GM18511 (cell line): ENCODE measurements at regions not wholly inside any gene's neighbourhood (a gene's known extent, or its start where the extent isn't known, plus 50 kb on each side); places are given as distances from the start of the nearest gene placed in this dataset.
"Not testable (repeated sequence)": the region's sequence is repeated elsewhere in the genome, so short reads cannot be mapped to it uniquely, and the experiment has no call there.

ENCODE experiments used
- ATAC-seq: cut with Tn5 transposase; IDR thresholded peaks from one replicate; pipeline ENCODE4 v1.9.1; 2021; ENCODE audit warnings: mild to moderate bottlenecking, moderate library complexity; ENCODE audit not compliant: unreplicated experiment

DNA sequence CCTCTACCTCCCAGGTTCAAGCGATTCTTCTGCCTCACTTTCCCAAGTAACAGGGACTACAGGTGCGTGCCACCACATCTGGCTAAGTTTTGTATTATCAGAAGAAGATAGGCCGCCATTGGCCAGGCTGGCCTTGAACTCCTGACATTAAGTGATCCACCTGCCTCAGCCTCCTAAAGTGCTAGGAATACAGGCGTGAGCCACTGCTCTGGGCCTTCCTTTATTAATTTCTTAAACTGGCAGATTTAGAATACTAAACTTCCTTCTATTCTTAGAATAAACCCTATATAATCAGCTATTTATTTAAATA lies 86.6 kb downstream of the HFE start:
- ATAC-seq: no peak

DNA sequence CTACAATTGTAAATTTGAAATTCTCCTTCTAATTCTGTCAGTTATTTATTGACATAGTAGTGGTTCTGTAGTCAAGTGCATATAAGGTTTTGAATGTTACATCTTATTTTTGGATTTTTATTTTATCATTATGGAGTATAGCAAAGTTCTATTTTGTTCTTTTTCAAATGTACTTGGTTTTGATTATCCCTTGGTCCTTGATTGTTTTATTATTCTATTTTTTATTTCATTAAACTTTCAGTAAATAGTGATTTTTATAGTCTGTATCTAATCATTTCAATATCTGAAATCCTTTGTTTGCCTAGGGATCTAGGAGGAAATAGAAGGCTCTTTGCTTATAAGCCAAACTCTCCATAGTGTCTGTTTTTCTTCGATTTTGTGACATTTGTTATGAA lies 87.8 kb downstream of the HFE start:
- no peak for ATAC-seq

DNA sequence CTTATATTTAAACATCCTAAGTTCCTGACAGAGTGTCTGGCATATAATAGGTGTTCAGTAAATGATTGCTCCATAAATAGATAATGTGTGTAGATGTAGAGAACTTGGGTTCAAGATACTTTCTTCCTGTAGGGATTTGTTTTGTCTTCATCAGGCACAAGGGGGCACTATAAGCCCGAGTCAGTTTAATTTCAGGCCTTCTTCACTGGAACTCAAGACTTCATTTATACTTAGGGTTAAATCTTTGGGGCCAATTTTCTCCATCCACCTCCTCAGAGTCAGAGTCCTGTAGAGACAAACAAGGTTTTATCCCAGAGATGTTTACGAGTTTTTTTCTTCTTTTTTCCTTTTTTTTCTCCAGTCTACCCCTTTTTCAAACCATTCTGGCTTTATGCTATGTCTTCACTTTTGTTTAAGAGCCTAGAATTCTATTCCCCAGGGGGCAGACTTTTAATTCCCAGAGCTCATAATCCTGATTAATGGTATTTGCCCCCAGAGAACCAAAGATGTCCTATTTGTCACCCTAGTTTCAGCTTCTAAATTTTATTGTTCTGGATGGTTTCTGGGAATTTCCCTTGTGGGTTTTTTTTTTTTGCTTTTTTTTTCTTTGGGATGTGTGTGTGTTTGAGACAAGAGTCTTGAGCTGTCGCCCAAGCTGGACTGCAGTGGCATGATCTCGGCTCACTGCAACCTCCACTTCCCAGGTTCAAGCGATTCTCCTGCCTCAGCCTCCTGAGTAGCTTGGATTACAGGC lies 88.4 kb downstream of the HFE start:
- no peak for ATAC-seq

DNA sequence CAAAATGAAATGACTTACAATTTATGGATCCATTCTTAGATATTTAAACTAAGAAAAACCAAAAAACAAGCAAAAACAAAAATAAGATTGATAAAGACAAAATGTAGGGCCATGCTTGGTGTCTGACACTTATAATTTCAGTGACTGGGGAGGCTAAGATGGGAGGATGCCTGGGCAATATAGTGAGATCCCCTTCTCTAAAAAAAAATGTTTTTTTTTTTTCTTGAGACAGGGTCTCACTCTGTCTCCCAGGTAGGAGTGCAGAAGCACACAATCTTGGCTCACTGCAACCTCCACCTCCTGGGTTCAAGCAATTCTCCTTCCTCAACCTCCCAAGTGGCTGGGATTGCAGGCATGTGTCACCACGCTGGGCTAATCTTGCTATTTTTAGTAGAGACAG lies 92.4 kb downstream of the HFE start:
- no peak for ATAC-seq

DNA sequence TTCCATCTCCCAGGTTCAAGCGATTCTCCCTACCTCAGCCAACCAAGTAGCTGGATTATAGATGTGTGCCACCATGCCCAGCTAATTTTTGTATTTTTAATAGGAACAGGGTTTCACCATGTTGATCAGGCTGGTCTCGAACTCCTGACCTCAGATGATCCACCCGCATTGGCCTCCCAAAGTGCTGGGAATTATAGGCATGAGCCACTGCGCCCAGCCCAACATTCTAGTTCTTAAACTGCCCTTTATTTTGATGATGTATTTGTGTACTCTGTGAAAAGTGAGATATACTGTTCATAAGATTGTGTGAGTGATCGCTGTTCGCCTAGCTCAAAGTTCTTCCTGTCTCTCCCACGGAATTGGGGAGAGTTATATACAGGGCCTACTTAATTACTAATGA lies 93.1 kb downstream of the HFE start:
- ATAC-seq: no peak

DNA sequence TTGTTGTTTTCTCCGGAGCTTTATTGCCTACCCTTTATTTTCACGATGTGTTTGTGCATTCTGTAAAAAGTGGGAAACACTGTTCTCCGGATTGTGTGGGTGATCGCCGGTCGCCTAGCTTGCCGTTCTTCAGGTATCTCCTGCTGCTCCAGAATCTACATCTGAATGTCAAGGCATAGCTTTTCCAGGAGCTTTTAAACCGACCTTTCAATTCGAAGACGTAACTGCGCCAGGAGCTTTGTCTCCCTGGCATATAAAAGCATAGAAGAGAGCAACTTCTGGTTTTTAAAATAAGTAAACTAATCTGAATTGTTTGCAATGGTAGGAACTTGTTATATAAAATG lies 96.0 kb downstream of the HFE start:
- ATAC-seq: no peak

DNA sequence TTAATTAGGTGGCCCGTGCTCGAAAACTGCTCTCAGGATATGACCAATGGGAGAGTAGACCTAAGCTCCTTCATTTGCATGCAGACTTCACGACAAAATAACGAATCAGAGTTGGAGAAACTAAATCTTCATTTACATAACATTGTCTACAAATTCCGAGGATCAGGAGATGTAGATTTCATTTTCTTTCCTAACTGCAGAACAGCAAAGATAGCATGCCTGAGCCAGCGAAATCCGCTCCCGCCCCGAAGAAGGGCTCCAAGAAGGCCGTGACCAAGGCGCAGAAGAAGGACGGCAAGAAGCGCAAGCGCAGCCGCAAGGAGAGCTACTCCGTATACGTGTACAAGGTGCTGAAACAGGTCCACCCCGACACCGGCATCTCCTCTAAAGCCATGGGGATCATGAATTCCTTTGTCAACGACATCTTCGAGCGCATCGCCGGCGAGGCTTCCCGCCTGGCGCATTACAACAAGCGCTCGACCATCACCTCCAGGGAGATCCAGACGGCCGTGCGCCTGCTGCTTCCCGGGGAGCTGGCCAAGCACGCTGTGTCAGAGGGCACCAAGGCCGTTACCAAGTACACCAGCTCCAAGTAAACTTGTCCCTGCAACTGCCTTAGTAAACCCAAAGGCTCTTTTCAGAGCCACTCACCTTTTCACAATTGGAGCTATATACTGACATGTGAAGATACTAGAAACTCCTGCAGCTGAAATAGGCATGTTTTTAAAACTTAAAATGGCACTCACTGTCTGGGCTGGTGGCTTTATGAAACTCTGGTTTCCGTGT lies 96.5 kb downstream of the HFE start:
- ATAC-seq: peak; percentile 52

DNA sequence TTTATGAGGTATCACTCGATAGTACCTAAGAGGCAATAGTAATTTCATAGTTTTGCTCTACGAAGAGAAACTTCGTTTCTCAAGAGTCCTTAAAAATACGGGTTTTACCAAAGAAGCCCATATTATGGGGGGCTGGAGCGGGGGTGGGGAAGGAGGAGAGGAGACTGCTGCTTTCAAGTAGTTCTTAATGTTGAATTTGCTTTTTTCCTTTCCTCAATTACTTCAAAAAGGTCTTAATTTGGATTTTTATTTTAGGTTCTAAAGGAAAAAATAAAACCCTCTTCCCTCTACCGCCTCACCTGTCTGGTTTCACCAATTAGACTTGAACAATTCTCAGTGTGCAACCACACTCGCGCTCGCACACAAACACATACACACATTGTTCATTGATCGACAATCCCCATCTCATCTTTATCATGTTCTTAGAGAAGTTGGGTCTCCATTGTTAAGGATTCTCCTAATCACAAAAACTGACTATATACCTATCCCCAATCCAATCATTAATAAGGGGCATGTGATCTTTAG lies 97.2 kb downstream of the HFE start:
- ATAC-seq: peak; percentile 3

DNA sequence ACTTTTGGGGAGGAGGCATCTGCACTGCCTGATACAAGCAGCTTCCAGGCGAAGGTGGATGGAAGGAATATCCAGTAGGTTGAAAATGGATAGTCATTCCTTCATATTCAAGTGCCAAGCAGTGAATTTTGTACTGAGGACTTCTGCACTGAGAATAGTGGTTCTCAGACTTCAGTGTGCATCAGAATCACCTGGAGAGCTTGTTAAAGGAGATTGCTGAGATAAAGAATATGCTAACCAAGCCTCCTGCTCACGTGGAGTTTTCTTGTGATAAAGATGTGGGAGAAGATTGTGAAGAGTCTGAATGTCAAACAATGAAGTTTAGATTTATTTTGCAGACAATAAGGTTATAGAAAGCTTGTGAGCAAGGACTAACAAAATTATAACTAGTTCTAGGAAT lies 97.8 kb downstream of the HFE start:
- ATAC-seq: no peak

DNA sequence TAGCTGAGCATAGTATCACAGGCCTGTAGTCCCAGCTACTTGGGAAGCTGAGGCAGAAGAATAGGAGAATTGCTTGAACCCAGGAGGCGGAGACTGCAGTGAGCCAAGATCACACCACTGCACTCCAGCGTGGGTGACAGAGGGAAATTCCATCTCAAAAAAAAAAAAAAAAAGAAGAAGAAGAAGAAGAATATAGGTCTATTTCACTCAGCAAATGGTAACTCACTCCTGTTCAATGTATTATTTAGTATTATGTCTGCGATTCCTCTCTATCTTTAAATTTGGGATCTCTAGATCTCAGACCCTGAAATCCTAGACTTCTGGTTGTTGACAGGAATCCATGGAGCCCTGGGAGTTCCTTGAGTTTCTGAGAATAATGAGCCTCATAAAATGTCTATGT lies 98.6 kb downstream of the HFE start:
- no peak for ATAC-seq

DNA sequence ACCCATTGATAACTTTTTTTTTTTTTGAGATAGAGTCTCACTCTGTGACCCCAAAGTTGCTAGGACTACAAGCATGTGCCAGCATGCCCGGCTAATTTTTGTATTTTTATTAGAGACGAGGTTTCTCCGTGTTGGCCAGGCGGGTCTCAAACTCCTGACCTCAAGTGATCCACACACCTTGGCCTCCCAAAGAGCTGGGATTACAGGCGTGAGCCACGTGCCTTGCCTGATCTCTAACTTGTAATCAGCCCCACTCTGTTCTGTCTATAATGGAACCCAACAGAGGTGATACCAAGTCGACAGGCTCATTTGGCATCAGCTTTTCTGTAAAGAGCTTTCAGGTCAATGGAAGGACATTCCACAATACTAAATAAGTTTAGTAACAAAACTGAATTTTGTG lies 99.4 kb downstream of the HFE start:
- ATAC-seq: no peak

DNA sequence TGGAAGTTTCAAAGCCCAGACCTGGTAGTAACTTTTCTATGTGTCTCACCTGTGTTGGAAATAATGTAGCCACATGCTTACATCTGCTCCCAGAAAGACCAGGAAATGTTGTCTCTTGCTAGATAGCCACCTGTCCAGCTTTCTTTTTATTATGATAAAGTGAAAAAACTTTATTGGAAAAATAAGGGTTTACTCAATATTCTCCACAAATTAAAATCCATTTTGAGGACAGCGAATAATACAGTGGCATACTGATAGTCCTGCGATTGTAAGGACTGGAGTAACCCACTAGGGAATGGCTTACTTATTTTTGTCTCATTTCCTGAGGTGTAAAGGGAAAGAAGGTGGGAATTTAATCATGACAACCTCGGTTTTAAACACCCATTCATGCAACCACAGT lies 100.1 kb downstream of the HFE start:
- no peak for ATAC-seq

DNA sequence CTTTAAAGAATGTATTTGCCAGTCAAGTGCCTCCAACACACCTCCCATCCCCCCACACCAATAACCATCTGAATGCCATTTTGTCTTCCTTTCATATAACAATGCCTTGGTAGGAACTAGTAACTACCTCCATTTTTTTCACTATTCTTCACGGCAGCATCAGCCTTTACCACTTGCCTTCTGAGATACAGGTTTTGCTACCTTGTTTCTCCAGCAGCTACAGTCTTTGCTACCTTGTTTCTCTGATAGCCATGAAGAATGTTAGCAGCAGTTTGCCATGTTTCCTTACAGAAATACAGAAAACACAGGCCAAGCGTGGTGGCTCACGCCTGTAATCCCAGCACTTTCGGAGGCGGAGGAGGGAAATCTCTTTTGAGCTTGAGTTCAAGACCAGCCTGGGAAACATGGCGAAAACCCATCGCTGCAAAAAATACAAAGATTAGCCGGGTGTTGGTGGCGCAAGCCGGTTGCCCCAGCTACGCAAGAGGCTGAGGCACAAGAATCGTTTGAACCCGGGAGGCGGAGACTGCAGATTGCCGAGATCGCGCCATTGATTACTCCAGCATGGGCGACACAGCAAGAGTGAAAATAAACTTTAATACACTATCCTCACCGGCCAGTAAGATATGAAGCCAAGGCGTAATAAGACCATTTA lies 100.9 kb downstream of the HFE start:
- ATAC-seq: peak; percentile 27

DNA sequence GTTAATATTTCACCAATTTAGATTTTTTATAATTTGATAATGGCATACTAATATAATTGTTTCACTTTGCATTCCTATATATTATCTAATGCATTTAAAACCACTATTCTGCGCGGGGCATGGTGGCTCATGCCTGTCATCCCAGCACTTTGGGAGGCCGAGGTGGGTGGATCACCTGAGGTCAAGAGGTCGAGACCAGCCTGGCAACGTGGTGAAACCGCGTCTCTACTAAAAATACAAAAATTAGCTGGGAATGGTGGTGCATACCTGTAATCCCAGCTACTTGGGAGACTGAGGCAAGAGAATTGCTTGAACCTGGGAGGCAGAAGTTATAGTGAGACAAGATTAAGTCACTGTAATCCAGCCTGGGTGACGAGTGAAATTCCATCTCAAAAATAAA lies 104.3 kb downstream of the HFE start:
- ATAC-seq: not testable (repeated sequence)

DNA sequence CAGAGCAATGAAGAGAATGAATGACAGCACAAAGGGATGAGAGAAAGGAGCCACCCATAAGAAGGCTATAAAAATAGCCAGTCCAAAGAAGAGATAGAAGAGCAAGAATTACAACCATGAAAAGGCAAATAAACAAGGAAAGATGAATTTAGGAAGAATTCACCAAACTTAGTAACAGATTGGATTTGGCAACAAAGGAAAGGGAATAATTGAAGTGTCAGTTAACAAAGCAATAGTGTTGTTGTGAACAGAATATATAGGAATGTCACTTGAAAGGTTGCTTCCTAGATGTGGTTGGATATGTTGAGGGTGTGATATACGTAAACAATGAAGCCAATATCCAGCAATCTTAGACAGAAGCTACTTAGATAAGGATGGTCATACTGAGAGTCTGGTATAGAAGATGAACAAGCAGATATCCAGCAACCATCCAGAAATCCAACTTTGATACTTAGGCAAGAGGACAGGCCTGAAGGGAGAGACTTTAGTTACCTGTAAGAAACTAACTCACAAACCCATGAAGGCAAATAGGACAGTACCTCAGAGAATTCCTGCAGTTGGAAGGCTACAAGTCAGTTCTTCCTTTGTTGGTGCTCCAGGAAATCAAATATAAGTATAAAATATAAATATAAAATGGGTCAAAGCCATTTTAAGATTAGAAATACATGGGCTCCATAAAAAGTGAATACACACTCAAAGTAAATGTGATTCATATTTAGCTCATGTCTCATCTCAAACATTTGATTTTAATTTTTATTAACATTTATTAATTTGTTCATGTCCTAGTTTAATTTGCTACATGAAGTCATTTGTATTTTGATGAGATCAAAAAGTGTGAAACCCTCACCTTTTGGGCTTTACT lies 106.5 kb downstream of the HFE start:
- ATAC-seq: no peak

DNA sequence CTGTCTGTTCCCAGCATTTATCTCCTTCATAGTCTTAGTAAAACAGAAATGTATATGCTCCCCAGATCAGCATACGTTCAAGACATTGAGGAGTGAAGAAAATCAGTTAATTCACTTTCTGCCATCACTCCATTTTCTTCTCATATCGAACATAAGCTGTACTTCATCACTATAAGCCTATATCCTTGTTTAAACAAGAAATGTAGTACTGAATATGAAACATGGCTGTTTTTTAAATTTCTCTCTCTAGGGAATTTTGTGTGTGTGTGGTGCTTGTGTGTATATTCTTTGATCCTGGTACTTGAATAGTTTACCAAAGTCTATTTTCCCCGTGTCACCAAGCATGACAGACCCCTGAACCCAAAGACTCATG lies 107.1 kb downstream of the HFE start:
- ATAC-seq: no peak

DNA sequence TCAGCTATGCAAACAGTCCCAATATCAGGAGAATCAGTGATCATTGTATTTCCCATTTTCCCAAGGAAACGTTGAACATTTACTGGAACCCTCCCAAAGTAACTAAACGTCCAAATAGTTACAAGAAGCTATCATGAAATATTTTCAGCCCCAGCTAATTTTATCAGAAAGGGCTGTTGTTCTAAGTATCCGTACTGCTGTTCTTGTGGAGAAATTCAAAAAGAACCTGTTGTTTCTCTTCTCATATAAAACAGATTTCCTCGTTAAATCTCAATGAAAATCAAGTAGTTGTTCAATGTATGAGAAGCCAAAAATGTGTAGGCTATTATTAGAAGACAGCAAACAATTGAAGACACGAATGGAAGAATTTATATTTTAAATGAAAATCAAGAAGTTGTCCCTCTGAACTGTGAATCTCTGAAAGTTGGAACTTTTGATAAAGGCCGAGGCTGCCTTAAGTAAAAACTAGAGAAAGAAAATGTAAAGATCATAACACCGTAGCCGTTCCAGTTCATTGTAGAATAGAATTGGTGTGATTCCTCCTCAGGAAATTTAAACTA lies 107.7 kb downstream of the HFE start:
- ATAC-seq: no peak

DNA sequence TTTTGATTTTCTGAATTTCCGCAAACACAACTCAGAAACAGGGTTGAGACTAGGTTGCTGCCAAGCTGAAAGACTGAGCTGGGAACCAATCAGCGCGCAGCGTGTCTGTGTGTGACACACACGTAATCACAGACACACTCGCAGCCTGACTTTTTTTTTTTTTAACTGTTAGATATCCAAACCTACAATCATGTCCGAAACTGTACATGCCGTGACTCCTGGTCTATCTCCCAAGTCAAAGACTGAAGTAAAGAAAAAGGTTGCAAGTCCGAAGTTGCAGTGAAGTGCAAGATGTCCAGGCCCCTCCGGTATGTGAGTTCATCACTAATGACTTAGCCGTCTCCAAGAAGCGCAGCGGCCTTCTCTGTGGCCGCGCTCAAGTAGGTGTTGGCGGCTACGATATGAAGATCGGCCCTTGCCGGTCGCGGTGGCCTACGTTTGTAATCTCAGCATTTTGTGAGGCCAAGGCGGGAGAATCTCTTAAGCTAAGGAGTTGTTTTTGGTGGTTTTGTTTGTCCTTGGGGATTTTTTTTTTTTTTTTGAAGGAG lies 108.2 kb downstream of the HFE start:
- no peak for ATAC-seq

DNA sequence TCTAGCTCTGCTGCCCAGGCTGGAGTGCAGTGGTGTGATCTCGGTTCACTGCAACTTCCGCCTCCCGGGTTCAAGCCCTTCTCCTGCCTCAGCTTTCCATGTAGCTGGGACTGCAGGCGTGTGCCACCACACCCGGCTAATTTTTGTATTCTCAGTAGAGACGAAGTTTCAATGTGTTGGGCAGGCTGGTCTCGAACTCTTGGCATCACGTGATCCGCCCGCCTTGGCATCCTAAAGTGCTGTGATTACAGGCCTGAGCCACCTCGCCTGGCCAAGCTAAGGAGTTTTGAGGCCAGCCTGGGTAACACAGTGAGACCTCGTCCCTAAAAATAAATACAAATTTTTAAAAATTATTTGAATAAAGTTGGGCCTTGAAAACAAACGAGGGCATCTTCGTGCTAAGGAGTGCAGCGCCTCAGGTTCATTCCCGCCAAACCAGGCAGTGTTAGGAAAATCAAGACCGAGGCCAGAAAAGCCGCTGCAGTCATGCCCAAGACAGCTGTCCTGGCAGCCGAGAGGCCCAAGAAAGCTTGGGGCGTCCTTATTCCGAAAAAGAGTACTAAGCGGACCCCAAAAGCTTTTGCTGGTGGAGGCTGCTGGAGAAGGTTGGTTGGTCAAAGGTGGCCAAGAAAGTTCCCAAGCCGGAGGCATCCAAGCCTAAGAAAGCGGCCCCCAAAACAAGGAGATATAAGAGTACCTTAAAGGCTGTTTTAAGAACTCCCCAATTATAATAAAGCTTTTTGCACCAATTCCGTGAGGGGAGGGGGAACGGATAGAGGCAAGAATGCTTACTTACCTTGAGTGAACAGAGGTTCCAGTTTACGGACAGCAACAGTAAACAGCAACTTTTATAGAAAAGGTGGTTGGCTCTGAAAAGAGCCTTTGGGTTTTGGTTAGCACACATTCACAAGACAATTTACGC lies 109.0 kb downstream of the HFE start:
- ATAC-seq: no peak
